CD14-positive monocyte (primary cell): ENCODE measurements at regions not wholly inside any gene's neighbourhood (a gene's known extent, or its start where the extent isn't known, plus 50 kb on each side); places are given as distances from the start of the nearest gene placed in this dataset.

Experiments
- DNase-seq, 3 donors: peaks; one replicate each; pipeline ENCODE4 v3.0.0-alpha.2; 2011 to 2022
- H2AFZ ChIP-seq: 2 replicates; pipeline ENCODE4 v1.6.0; 2012; ENCODE audit warnings: mild to moderate bottlenecking, low read depth, low read length, inconsistent platforms; ENCODE audit not compliant: insufficient read depth, poor library complexity, severe bottlenecking
- H3K27ac ChIP-seq, 2 donors: 1 replicate in 1 of 2; 2 replicates in 1 of 2; pipeline ENCODE4 v1.5.1; 2012 to 2013; ENCODE audit warnings: low read length in 2 of 2, control low read depth in 1 of 2, inconsistent platforms in 1 of 2, low read depth in 1 of 2, mild to moderate bottlenecking in 1 of 2
- H3K27me3 ChIP-seq, 2 donors: one replicate each; pipeline versions ENCODE4 v1.6.0 to v1.6.1; 2011 to 2013; ENCODE audit warnings: low read length in 2 of 2; ENCODE audit not compliant: control insufficient read depth in 2 of 2, insufficient read depth in 2 of 2
- H3K36me3 ChIP-seq, 2 donors: replicated peaks in 1 of 2; 1 replicate in 1 of 2; 2 replicates in 1 of 2; pipeline versions ENCODE4 v1.5.1 to v1.6.1; 2012 to 2013; ENCODE audit warnings: low read length in 2 of 2, control low read depth in 1 of 2, inconsistent platforms in 1 of 2, mild to moderate bottlenecking in 1 of 2; ENCODE audit not compliant: insufficient read depth in 2 of 2, control insufficient read depth in 1 of 2
- H3K4me1 ChIP-seq, 2 donors: 1 replicate in 1 of 2; 2 replicates in 1 of 2; pipeline versions ENCODE4 v1.5.1 to v1.6.1; 2012 to 2013; ENCODE audit warnings: low read length in 2 of 2, control low read depth in 1 of 2, inconsistent platforms in 1 of 2, mild to moderate bottlenecking in 1 of 2, moderate library complexity in 1 of 2; ENCODE audit not compliant: insufficient read depth in 2 of 2, control insufficient read depth in 1 of 2
- H3K4me2 ChIP-seq: replicated peaks from 2 replicates; pipeline ENCODE3; 2012; ENCODE audit warnings: low read length, moderate library complexity, mild to moderate bottlenecking; ENCODE audit not compliant: poor library complexity, severe bottlenecking; ENCODE audit errors: extremely low read depth
- H3K4me3 ChIP-seq, 3 experiments: fragments of 200-600 bp in 1 of 3; sonication (generic) in 1 of 3; replicated peaks in 1 of 3; 1 replicate in 2 of 3; 2 replicates in 1 of 3; pipeline ENCODE4 v1.5.1; 2011 to 2013; ENCODE audit warnings: low read length in 3 of 3, mild to moderate bottlenecking in 3 of 3, control low read depth in 2 of 3, low read depth in 2 of 3, inconsistent platforms in 1 of 3, moderate library complexity in 1 of 3
- H3K79me2 ChIP-seq: 2 replicates; pipeline ENCODE4 v1.6.0; 2012; ENCODE audit warnings: mild to moderate bottlenecking, control low read depth, inconsistent platforms, low read length, moderate library complexity; ENCODE audit not compliant: insufficient read depth
- H3K9ac ChIP-seq: 2 replicates; pipeline ENCODE4 v1.6.0; 2017; ENCODE audit warnings: low read length, mild to moderate bottlenecking; ENCODE audit not compliant: insufficient read depth, poor library complexity, severe bottlenecking
- H3K9me3 ChIP-seq, 2 donors: replicated peaks in 1 of 2; 1 replicate in 1 of 2; 2 replicates in 1 of 2; pipeline versions ENCODE4 v1.5.1 to v1.6.1; 2012 to 2013; ENCODE audit warnings: low read length in 2 of 2, control low read depth in 1 of 2; ENCODE audit not compliant: control insufficient read depth in 1 of 2, insufficient read depth in 1 of 2
- H4K20me1 ChIP-seq: 2 replicates; pipeline ENCODE4 v1.6.0; 2012; ENCODE audit warnings: mild to moderate bottlenecking, low read length, control low read depth, moderate library complexity; ENCODE audit not compliant: insufficient read depth
- H3K27ac Mint-ChIP-seq, 7 donors: one replicate each; pipeline ENCODE4 v1.8.0; 2020; ENCODE audit warnings: mild to moderate bottlenecking in 7 of 7, mixed read lengths in 7 of 7, moderate library complexity in 6 of 7, inconsistent platforms in 2 of 7
- H3K27me3 Mint-ChIP-seq, 3 donors: one replicate each; pipeline ENCODE4 v1.8.0; 2021 to 2022; ENCODE audit warnings: low read depth in 3 of 3, mild to moderate bottlenecking in 3 of 3, mixed read lengths in 3 of 3, moderate library complexity in 3 of 3, inconsistent platforms in 1 of 3
- H3K36me3 Mint-ChIP-seq, 2 donors: one replicate each; pipeline ENCODE4 v1.8.0; 2020; ENCODE audit warnings: mixed read lengths in 2 of 2, inconsistent platforms in 1 of 2, mild to moderate bottlenecking in 1 of 2
- H3K4me1 Mint-ChIP-seq: one replicate; pipeline ENCODE4 v1.8.0; 2020; ENCODE audit warnings: mild to moderate bottlenecking, mixed read lengths
- H3K4me3 Mint-ChIP-seq, 2 donors: one replicate each; pipeline ENCODE4 v1.8.0; 2020; ENCODE audit warnings: mild to moderate bottlenecking in 2 of 2, mixed read lengths in 2 of 2, moderate library complexity in 1 of 2
- H3K9me3 Mint-ChIP-seq, 7 donors: one replicate each; pipeline ENCODE4 v1.8.0; 2020 to 2022; ENCODE audit warnings: mixed read lengths in 7 of 7, mild to moderate bottlenecking in 6 of 7, moderate library complexity in 6 of 7, inconsistent platforms in 2 of 7
- CTCF ChIP-seq: fragments of 200-600 bp; IDR thresholded peaks from one replicate; pipeline ENCODE4 v1.8.0; 2022; ENCODE audit warnings: antibody characterized with exemption, mild to moderate bottlenecking
- WGBS: methylation state at CpG from one replicate; pipeline ENCODE4 v1.1.5; 2013; ENCODE audit warnings: missing lambda C conversion rate; ENCODE audit not compliant: insufficient coverage; 5-methylcytosine and 5-hydroxymethylcytosine counted together
- intact Hi-C, 2 donors: fragments of 100-400 bp; cut with micrococcal nuclease; formaldehyde crosslinking; loops; one replicate each; pipeline versions ENCODE4 v1.15.0 to v1.15.1; 2023

- no peak overlapping the region for H3K4me2 ChIP-seq
- peaks cover 5 to 11% (median 6%) of the 10 kb centered on the region in 3 donors for H3K27me3 Mint-ChIP-seq
- no peaks in the 10 kb centered on the region for H3K4me1 Mint-ChIP-seq
- H3K27me3 ChIP-seq, result no peaks in the 10 kb centered on the region
- no peak overlapping the region for H3K4me3 ChIP-seq
- peak overlapping the region in 1 of 7 donors; percentile 46 for H3K27ac Mint-ChIP-seq
- WGBS, result 95% methylated on average over 3 of the region's 3 CpGs
- H3K9me3 Mint-ChIP-seq, result peaks cover 0 to 12% (median 0%) of the 10 kb centered on the region in 7 donors
- H3K27ac ChIP-seq, result no peak overlapping the region
- no peak for TF ChIP-seq CTCF
- no peak for DNase-seq
- H3K4me3 Mint-ChIP-seq, result no peak overlapping the region
- no peaks in the 10 kb centered on the region for H4K20me1 ChIP-seq
- no peaks in the 10 kb centered on the region for H3K36me3 ChIP-seq
- H3K9me3 ChIP-seq, result peaks cover 0 to 3% of the 10 kb centered on the region in 2 donors
- H3K4me1 ChIP-seq, result no peaks in the 10 kb centered on the region
- H3K36me3 Mint-ChIP-seq, result no peaks in the 10 kb centered on the region
- H3K9ac ChIP-seq, result no peak overlapping the region
- no peaks in the 10 kb centered on the region for H3K79me2 ChIP-seq
- intact Hi-C loops, result no loop called here
- H2AFZ ChIP-seq, result no peak overlapping the region
Observed at GRCh38 chr9:87125819-87126218, 178.5 kb upstream of the GAS1 start.

GRCh38 chr9:87127543-87127942 is 180.2 kb upstream of the GAS1 start:
- no peak overlapping the region for H2AFZ ChIP-seq
- no CpG with 5 or more reads among the region's 1 CpG for WGBS
- H3K27ac Mint-ChIP-seq, result no peak overlapping the region
- no peak overlapping the region for H3K4me3 ChIP-seq
- intact Hi-C loops, result no loop called here
- no peaks in the 10 kb centered on the region for H3K36me3 ChIP-seq
- H3K79me2 ChIP-seq, result no peaks in the 10 kb centered on the region
- no peaks in the 10 kb centered on the region for H3K4me1 ChIP-seq
- no peaks in the 10 kb centered on the region for H3K36me3 Mint-ChIP-seq
- H4K20me1 ChIP-seq, result no peaks in the 10 kb centered on the region
- peaks cover 0 to 10% of the 10 kb centered on the region in 2 donors for H3K9me3 ChIP-seq
- DNase-seq, result no peak
- H3K9ac ChIP-seq, result no peak overlapping the region
- H3K27ac ChIP-seq, result no peak overlapping the region
- H3K4me1 Mint-ChIP-seq, result no peaks in the 10 kb centered on the region
- TF ChIP-seq CTCF, result no peak
- H3K9me3 Mint-ChIP-seq, result peaks cover 0 to 17% (median 3%) of the 10 kb centered on the region in 7 donors
- no peak overlapping the region for H3K4me2 ChIP-seq
- H3K27me3 ChIP-seq, result no peaks in the 10 kb centered on the region
- peaks cover 5 to 6% (median 5%) of the 10 kb centered on the region in 3 donors for H3K27me3 Mint-ChIP-seq
- no peak overlapping the region for H3K4me3 Mint-ChIP-seq
